ENCODE measurements at regions not wholly inside any gene's neighbourhood (a gene's known extent, or its start where the extent isn't known, plus 50 kb on each side); places are given as distances from the start of the nearest gene placed in this dataset.

GRCh38 chr11:81220146-81220895 is 1513.3 kb downstream of the FAM181B start:
- no peak for FAIRE-seq
- RAD21 ChIA-PET (ENCODE audit: unreplicated experiment) = no interaction called here

GRCh38 chr11:81219661-81220060 is 1514.0 kb downstream of the FAM181B start:
- Histone ChIP-seq H3K27me3 (replicated peaks in 1 of 2; ENCODE audit: control insufficient read depth in 2 of 2, insufficient read depth in 2 of 2, low read length in 1 of 2) (no peaks in the 10 kb centered on the region), H3K4me3 (no peak overlapping the region), H3K79me2 (ENCODE audit: control insufficient read depth, insufficient read depth, low read length) (no peaks in the 10 kb centered on the region), H3K9me3 (replicated peaks; ENCODE audit: control insufficient read depth, insufficient read depth, low read length) (no peaks in the 10 kb centered on the region), H3K9ac (ENCODE audit: control insufficient read depth, insufficient read depth, low read length) (no peak overlapping the region), H3K27ac (ENCODE audit: control insufficient read depth, insufficient read depth) (no peak overlapping the region), H2AFZ (ENCODE audit: control insufficient read depth, low read depth, low read length) (no peak overlapping the region), H3K4me2 (ENCODE audit: control insufficient read depth, insufficient read depth) (no peak overlapping the region), H3K4me1 (ENCODE audit: control insufficient read depth, insufficient read depth, low read length) (no peaks in the 10 kb centered on the region), H3K36me3 (ENCODE audit: control insufficient read depth in 2 of 2, insufficient read depth in 2 of 2, low read length in 1 of 2) (no peaks in the 10 kb centered on the region), H4K20me1 (ENCODE audit: control insufficient read depth, insufficient read depth) (no peaks in the 10 kb centered on the region)
- RAD21 ChIA-PET (ENCODE audit: unreplicated experiment) = no interaction called here
- CTCF ChIA-PET = no interaction called here
- SMC1A ChIA-PET (ENCODE audit: uncharacterized antibody, unreplicated experiment) = no interaction called here
- intact Hi-C loops (cut with micrococcal nuclease; ENCODE audit: unreplicated experiment) (no loop called here), in situ Hi-C loops (cut with MboI) (no loop called here)
- no peak for ATAC-seq
- no peak for FAIRE-seq
- POLR2A ChIA-PET = no interaction called here
- 35% methylated on average over 1 of the region's 1 CpG for WGBS (ENCODE audit: insufficient coverage, insufficient replicate concordance, low lambda C conversion rate, missing lambda C conversion rate)
- DNase-seq (ENCODE audit: low read depth, low spot score) = no peak
- no peak for TF ChIP-seq POLR2AphosphoS2 (IDR thresholded peaks at IDR 0.05; ENCODE audit: low read depth, low read length)
- no peak for TF ChIP-seq MTA3 (IDR thresholded peaks at IDR 0.05; ENCODE audit: borderline replicate concordance, low read length)
- TF ChIP-seq JUND (IDR thresholded peaks at IDR 0.05; ENCODE audit: low read depth, low read length) = no peak
- no peak for TF ChIP-seq CUX1 (IDR thresholded peaks at IDR 0.05; ENCODE audit: insufficient replicate concordance, low read depth, low read length)
- TF ChIP-seq TCF12 (IDR thresholded peaks at IDR 0.05; ENCODE audit: low read depth, low read length) = no peak
- no peak for TF ChIP-seq POU2F2 (IDR thresholded peaks at IDR 0.05; ENCODE audit: borderline replicate concordance, low read depth, low read length)
- no TSS peak for BruUV-seq (replicated peaks)

More at GRCh38 chr11:81220146-81220895, 1513.3 kb downstream of the FAM181B start:
- H2AFZ ChIP-seq (ENCODE audit: control insufficient read depth, low read depth, low read length) = no peak overlapping the region
- H3K4me1 ChIP-seq (ENCODE audit: control insufficient read depth, insufficient read depth, low read length) = no peaks in the 10 kb centered on the region
- no peak overlapping the region for H3K27ac ChIP-seq (ENCODE audit: control insufficient read depth, insufficient read depth)
- no peaks in the 10 kb centered on the region for H3K36me3 ChIP-seq (ENCODE audit: control insufficient read depth in 2 of 2, insufficient read depth in 2 of 2, low read length in 1 of 2)
- ATAC-seq (no peak), DNase-seq (ENCODE audit: low read depth, low spot score) (no peak)
- TF ChIP-seq HSF1 (IDR thresholded peaks at IDR 0.05; ENCODE audit: low read depth, low read length) (no peak), SREBF2 (IDR thresholded peaks at IDR 0.05; ENCODE audit: low read length) (no peak), NR2C1 (IDR thresholded peaks at IDR 0.05) (no peak), SIX5 (IDR thresholded peaks at IDR 0.05; ENCODE audit: low read depth, low read length, severe bottlenecking) (no peak), CHD1 (IDR thresholded peaks at IDR 0.05; ENCODE audit: low read depth, low read length) (no peak), SREBF1 (IDR thresholded peaks at IDR 0.05; ENCODE audit: low read length) (no peak), PAX8 (IDR thresholded peaks at IDR 0.05) (no peak), HDAC2 (IDR thresholded peaks at IDR 0.05) (no peak), IKZF2 (IDR thresholded peaks at IDR 0.05) (no peak)
- H4K20me1 ChIP-seq (ENCODE audit: control insufficient read depth, insufficient read depth) = no peaks in the 10 kb centered on the region
- H3K79me2 ChIP-seq (ENCODE audit: control insufficient read depth, insufficient read depth, low read length) = no peaks in the 10 kb centered on the region
- H3K4me3 ChIP-seq = no peak overlapping the region
- H3K9me3 ChIP-seq (replicated peaks; ENCODE audit: control insufficient read depth, insufficient read depth, low read length) = no peaks in the 10 kb centered on the region
- ChIA-PET CTCF (no interaction called here), POLR2A (no interaction called here), SMC1A (ENCODE audit: uncharacterized antibody, unreplicated experiment) (no interaction called here)
- H3K9ac ChIP-seq (ENCODE audit: control insufficient read depth, insufficient read depth, low read length) = no peak overlapping the region
- H3K27me3 ChIP-seq (replicated peaks in 1 of 2; ENCODE audit: control insufficient read depth in 2 of 2, insufficient read depth in 2 of 2, low read length in 1 of 2) = no peaks in the 10 kb centered on the region
- in situ Hi-C loops (cut with MboI) (no loop called here), intact Hi-C loops (cut with micrococcal nuclease; ENCODE audit: unreplicated experiment) (no loop called here)
- no peak overlapping the region for H3K4me2 ChIP-seq (ENCODE audit: control insufficient read depth, insufficient read depth)
- no TSS peak for BruUV-seq (replicated peaks)
- WGBS (ENCODE audit: insufficient coverage, insufficient replicate concordance, low lambda C conversion rate, missing lambda C conversion rate) = 47% methylated on average over 9 of the region's 9 CpGs
